ENCODE measurements at regions not wholly inside any gene's neighbourhood (a gene's known extent, or its start where the extent isn't known, plus 50 kb on each side); places are given as distances from the start of the nearest gene placed in this dataset.

GRCh38 chr6:120816794-120817193 lies 517.5 kb downstream of the TBC1D32 start:
- DNase-seq (ENCODE audit: low read depth) = no peak
- no peak for TF ChIP-seq CTCF (IDR thresholded peaks at IDR 0.05; ENCODE audit: low read depth, low read length, missing control alignments)
- in situ Hi-C loops (cut with HindIII; ENCODE audit: low sequenced_read_pairs) = no loop called here
- no peak overlapping the region for H3K4me3 ChIP-seq (ENCODE audit: low read depth, low read length)

GRCh38 chr6:120805276-120805675 lies 529.0 kb downstream of the TBC1D32 start:
- no peak for DNase-seq (ENCODE audit: low read depth)
- no peak for TF ChIP-seq CTCF (IDR thresholded peaks at IDR 0.05; ENCODE audit: low read depth, low read length, missing control alignments)
- no peak overlapping the region for H3K4me3 ChIP-seq (ENCODE audit: low read depth, low read length)
- in situ Hi-C loops (cut with HindIII; ENCODE audit: low sequenced_read_pairs) = no loop called here

GRCh38 chr6:120804612-120805011 lies 529.7 kb downstream of the TBC1D32 start:
- no peak overlapping the region for H3K4me3 ChIP-seq (ENCODE audit: low read depth, low read length)
- DNase-seq (ENCODE audit: low read depth) = no peak
- no peak for TF ChIP-seq CTCF (IDR thresholded peaks at IDR 0.05; ENCODE audit: low read depth, low read length, missing control alignments)
- in situ Hi-C loops (cut with HindIII; ENCODE audit: low sequenced_read_pairs) = no loop called here

GRCh38 chr6:120786682-120787081 lies 547.6 kb downstream of the TBC1D32 start:
- in situ Hi-C loops (cut with HindIII; ENCODE audit: low sequenced_read_pairs) = no loop called here
- no peak for TF ChIP-seq CTCF (IDR thresholded peaks at IDR 0.05; ENCODE audit: low read depth, low read length, missing control alignments)
- no peak overlapping the region for H3K4me3 ChIP-seq (ENCODE audit: low read depth, low read length)
- DNase-seq (ENCODE audit: low read depth) = no peak

GRCh38 chr6:120786256-120786655 lies 548.0 kb downstream of the TBC1D32 start:
- no peak for DNase-seq (ENCODE audit: low read depth)
- in situ Hi-C loops (cut with HindIII; ENCODE audit: low sequenced_read_pairs) = no loop called here
- TF ChIP-seq CTCF (IDR thresholded peaks at IDR 0.05; ENCODE audit: low read depth, low read length, missing control alignments) = no peak
- no peak overlapping the region for H3K4me3 ChIP-seq (ENCODE audit: low read depth, low read length)

GRCh38 chr6:120785459-120786086 lies 548.7 kb downstream of the TBC1D32 start:
- in situ Hi-C loops (cut with HindIII; ENCODE audit: low sequenced_read_pairs) = no loop called here
- no peak overlapping the region for H3K4me3 ChIP-seq (ENCODE audit: low read depth, low read length)
- no peak for DNase-seq (ENCODE audit: low read depth)
- TF ChIP-seq CTCF (IDR thresholded peaks at IDR 0.05; ENCODE audit: low read depth, low read length, missing control alignments) = no peak
